ENCODE measurements at regions not wholly inside any gene's neighbourhood (a gene's known extent, or its start where the extent isn't known, plus 50 kb on each side); places are given as distances from the start of the nearest gene placed in this dataset.

- no peak for TF ChIP-seq ZNF148 (tag by site-specific recombination; IDR thresholded peaks at IDR 0.05; ENCODE audit: borderline replicate concordance)
- no peak for TF ChIP-seq ZNF133 (tag by site-specific recombination; IDR thresholded peaks at IDR 0.05)
- no peak for TF ChIP-seq ZNF239 (tag by site-specific recombination; IDR thresholded peaks at IDR 0.05)
Measured at GRCh38 chr11:71059662-71060061, 192.7 kb downstream of the SHANK2 start (continued).

GRCh38 chr11:71055925-71056324 is 196.5 kb downstream of the SHANK2 start:
- TF ChIP-seq KLF10 (tag by site-specific recombination; IDR thresholded peaks at IDR 0.05) (no peak), ZNF830 (tag by site-specific recombination; IDR thresholded peaks at IDR 0.05; ENCODE audit: low read depth) (no peak), ZFP3 (tag by site-specific recombination; IDR thresholded peaks at IDR 0.05; ENCODE audit: low read depth) (no peak), ZNF707 (tag by site-specific recombination; IDR thresholded peaks at IDR 0.05) (no peak)
- POLR2A ChIA-PET: no interaction called here
- Histone ChIP-seq H3K27ac (ENCODE audit: extremely low read depth, low read depth, low read length) (no peak overlapping the region), H3K4me3 (ENCODE audit: low read depth, low read length) (no peak overlapping the region), H3K9me3 (ENCODE audit: control insufficient read depth, insufficient read depth, low read depth, low read length) (no peaks in the 10 kb centered on the region), H3K36me3 (ENCODE audit: control insufficient read depth in 2 of 2, insufficient read depth in 1 of 2, low read length in 2 of 2) (peaks cover 0 to 4% of the 10 kb centered on the region in 2 experiments; a peak in 1 of 3 replicates), H3K4me1 (ENCODE audit: control insufficient read depth, insufficient read depth, low read length) (no peaks in the 10 kb centered on the region)
- CTCF ChIA-PET: no interaction called here

Data from HEK293 (cell line).